Coronary artery (tissue), 2 donors: ENCODE measurements at regions not wholly inside any gene's neighbourhood (a gene's known extent, or its start where the extent isn't known, plus 50 kb on each side); places are given as distances from the start of the nearest gene placed in this dataset.

Experiments used
- DNase-seq: peaks from one replicate; pipeline ENCODE4 v3.0.0-alpha.2; 2017; ENCODE audit warnings: low spot score
- H3K27ac ChIP-seq, 2 donors: fragments of 200-600 bp; sonication (generic); one replicate each; pipeline ENCODE4 v1.5.1; 2016 to 2019
- H3K4me3 ChIP-seq: fragments of 200-600 bp; sonication (generic); 2 replicates; pipeline ENCODE4 v1.5.1; 2016; ENCODE audit warnings: mild to moderate bottlenecking, moderate library complexity
- CTCF ChIP-seq: fragments of 200-600 bp; sonication (generic); IDR thresholded peaks from one replicate; pipeline ENCODE4 v1.5.1; 2019; ENCODE audit warnings: antibody characterized with exemption

DNA sequence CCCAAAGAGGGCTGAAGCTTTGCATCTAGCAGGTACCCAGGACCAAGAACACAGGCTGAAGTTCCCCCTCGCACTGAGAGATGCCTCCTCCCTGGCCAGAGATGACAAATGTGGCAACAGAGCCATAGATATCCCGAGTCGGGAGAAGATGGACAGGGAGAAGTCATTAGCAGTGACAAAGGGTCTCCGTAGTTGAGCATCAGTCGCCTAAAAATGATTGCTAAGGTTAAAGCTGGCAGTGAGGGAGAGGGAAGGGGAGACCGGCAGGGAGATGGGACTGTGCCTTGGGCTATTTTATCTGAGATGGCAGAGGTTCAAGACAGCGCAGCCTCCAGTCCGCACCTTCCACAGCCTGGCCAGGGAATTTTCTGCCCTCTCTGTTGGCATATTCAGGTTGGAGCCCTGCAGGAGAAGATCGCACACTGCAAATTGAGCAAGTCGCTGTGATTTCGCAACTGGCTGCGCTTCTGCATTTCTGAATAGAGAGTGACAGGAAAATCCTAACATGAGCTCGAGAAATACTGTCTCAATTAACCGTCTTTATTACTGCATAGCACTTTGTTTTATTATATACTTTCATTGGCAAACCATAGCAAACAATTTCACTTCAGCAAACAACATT lies 238.9 kb upstream of the GPR26 start:
- no peak for TF ChIP-seq CTCF
- Histone ChIP-seq H3K27ac (no peak overlapping the region), H3K4me3 (no peak overlapping the region)
- DNase-seq = no peak

DNA sequence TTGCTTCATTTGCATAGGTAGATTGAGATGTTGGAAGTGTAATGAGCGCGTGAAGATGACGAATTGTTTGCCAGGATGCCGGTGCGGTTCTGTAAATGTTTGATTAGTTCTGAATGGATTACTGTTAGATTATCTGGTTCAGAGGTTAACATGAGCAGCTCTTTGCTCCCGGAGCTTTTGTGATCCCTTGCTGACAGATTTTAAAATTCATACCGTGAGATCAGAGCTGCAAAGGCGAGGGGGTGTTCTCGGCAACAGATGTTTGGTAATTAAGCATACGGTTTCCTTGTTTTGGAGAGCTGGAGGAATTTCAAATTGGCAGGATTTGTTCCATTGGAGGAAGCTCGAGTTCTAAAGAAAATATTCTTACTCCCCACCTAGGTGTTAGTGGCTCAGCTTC lies 237.8 kb upstream of the GPR26 start:
- no peak overlapping the region for H3K27ac ChIP-seq
- no peak overlapping the region for H3K4me3 ChIP-seq
- DNase-seq = no peak
- no peak for TF ChIP-seq CTCF

DNA sequence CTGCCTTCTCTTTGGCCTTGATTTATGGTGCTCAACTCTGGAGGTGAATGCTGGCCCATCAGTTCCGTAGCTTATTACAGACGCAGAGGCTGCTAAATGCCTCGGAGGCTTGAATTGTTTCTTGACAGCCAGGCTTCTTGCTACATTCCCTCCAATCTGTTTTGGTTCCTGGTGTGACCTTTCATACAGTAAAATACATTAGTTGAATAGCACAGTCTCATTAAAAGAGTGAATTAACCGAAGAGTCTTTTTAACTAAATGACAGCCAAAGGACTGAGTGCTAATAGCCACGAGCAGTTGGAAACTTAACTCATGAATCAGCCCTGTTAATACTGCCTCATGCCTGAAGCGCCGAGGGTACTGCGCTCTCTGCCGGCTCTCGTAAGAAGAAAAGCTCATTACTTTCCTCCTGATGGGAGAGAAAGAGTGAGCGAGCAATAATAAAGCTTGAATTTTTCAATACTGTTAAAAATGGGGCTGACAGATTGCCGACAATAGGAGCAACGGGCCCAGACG lies 236.4 kb upstream of the GPR26 start:
- H3K27ac ChIP-seq = no peak overlapping the region
- DNase-seq = no peak
- TF ChIP-seq CTCF = no peak
- H3K4me3 ChIP-seq = no peak overlapping the region

- no peak for DNase-seq
- no peak for TF ChIP-seq CTCF
- no peak overlapping the region for H3K4me3 ChIP-seq
- H3K27ac ChIP-seq = no peak overlapping the region
Measured at GRCh38 chr10:123433539-123433938, 232.6 kb upstream of the GPR26 start.

DNA sequence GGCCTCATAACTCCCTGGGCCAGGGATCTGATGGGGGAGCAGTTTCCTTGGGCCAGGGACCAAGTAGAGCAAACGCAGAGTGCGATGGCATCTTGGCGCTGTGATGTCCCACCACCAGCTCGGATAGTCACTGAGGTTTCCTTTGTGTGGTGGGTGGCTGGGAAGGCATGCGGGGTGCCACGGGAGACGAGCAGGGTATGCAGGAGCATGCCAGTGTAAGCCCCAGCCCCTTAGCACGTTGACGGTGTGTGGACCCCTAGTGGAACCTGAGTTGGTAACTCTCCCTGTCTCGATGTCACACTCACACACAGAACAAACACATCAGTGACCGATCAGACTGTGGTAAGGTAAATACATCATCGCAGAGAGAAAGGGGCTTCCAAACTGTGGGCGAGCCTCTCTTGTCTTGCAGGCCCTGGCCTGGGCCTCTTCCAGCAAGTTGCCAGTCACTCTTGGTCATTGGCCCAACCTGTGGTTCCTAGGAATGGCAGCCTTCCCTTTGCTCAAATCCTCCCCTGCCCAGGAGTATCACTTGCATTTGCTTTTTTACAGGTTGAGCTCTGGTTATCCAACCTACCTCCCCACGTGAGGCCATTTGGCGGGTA lies 231.6 kb upstream of the GPR26 start:
- Histone ChIP-seq H3K27ac (no peak overlapping the region), H3K4me3 (no peak overlapping the region)
- TF ChIP-seq CTCF = no peak
- DNase-seq = no peak

- no peak overlapping the region for H3K4me3 ChIP-seq
- H3K27ac ChIP-seq = no peak overlapping the region
- TF ChIP-seq CTCF = no peak
- no peak for DNase-seq
Measured at GRCh38 chr10:123442901-123443300, 223.3 kb upstream of the GPR26 start.

GRCh38 chr10:123443924-123444323 lies 222.2 kb upstream of the GPR26 start:
- no peak overlapping the region for H3K27ac ChIP-seq
- no peak for DNase-seq
- H3K4me3 ChIP-seq = no peak overlapping the region
- TF ChIP-seq CTCF = no peak
